HG03103 (cell line): ENCODE measurements at regions not wholly inside any gene's neighbourhood (a gene's known extent, or its start where the extent isn't known, plus 50 kb on each side); places are given as distances from the start of the nearest gene placed in this dataset.

Source experiments
- ATAC-seq: cut with Tn5 transposase; IDR thresholded peaks from one replicate; pipeline ENCODE4 v1.9.1; 2021; ENCODE audit warnings: low read depth; ENCODE audit not compliant: unreplicated experiment

- ATAC-seq = no peak
Observed at GRCh38 chr2:144248350-144249034, 271.4 kb downstream of the ZEB2 start.

DNA sequence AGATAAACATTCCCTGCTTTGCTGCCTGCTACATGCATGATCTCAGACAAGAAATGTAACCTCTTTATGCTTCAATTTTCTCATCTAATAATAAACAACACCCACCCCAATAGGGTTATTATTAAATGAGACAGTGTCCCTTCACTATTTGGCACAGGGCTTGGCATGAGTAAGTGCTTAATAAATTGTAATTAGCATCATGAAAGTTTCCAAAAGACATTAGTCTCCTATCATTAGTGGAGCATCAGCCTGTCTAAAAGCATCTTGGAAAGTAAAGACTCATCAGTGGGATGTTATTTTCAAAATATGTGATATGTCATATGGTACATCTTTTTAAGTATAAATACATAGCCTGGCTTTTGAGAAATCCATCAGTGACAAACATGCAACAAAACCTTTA lies 275.0 kb downstream of the ZEB2 start:
- ATAC-seq = no peak

- ATAC-seq = no peak
Observed at GRCh38 chr2:144242311-144242710, 277.6 kb downstream of the ZEB2 start.

- ATAC-seq = no peak
Observed at GRCh38 chr2:144241801-144242200, 278.1 kb downstream of the ZEB2 start.

DNA sequence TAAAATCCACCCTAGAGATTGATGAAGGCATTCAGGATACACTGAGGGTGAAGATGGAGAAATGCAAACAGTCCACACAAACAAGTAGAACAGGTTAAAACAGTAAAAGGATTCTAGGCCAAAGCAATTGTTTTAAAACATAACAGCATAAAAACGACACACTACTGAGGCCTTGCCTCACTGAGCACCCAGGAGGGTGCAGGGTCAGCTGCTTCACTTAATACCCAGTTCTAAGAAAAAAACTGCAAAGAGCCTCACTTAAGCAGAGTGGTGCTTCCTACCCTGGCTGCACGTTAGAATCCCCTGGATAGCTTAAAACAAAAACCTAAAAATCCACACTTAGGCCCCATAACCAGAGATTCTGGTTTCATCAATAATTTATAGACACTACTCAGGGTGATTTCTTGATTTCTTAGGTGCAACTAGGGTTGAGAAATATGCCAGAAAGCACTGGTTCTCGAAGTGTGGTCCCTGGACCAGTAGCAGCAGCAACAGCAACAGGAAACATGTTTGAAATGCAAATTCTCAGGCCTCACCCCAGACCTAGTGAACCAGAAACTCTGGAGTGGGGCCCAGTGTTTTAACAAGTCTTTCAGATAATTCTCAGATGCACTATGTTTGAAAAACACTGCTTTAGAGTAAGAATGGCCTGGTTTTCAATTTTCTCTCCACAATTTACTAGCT lies 279.1 kb downstream of the ZEB2 start:
- peak; percentile 74 for ATAC-seq

DNA sequence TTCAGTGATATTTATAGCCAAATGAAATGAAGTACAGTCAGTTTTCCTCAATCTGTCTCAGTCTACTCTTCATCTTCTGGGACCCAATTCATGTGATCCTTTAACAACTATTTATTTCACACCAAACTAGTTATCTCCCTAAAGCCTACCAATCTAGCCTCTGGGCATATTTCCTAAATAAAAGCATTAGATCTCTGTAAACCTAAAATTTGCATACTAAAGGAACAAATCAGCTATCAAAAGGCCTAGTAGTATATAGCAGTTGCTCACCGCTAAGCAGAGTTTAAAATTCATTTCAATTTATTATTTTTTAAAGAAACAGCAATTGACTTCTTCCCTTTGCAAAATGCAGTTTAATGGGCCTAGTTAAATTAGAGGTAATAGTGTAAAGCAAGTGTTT lies 280.2 kb downstream of the ZEB2 start:
- ATAC-seq = no peak

GRCh38 chr2:144239306-144239705 lies 280.6 kb downstream of the ZEB2 start:
- no peak for ATAC-seq

- ATAC-seq = no peak
Observed at GRCh38 chr2:144237830-144238627, 281.9 kb downstream of the ZEB2 start.

- no peak for ATAC-seq
Observed at GRCh38 chr2:144237108-144237507, 282.8 kb downstream of the ZEB2 start.

- ATAC-seq = no peak
Observed at GRCh38 chr2:144235050-144235449, 284.9 kb downstream of the ZEB2 start.

GRCh38 chr2:144234542-144234871 lies 285.4 kb downstream of the ZEB2 start:
- no peak for ATAC-seq

DNA sequence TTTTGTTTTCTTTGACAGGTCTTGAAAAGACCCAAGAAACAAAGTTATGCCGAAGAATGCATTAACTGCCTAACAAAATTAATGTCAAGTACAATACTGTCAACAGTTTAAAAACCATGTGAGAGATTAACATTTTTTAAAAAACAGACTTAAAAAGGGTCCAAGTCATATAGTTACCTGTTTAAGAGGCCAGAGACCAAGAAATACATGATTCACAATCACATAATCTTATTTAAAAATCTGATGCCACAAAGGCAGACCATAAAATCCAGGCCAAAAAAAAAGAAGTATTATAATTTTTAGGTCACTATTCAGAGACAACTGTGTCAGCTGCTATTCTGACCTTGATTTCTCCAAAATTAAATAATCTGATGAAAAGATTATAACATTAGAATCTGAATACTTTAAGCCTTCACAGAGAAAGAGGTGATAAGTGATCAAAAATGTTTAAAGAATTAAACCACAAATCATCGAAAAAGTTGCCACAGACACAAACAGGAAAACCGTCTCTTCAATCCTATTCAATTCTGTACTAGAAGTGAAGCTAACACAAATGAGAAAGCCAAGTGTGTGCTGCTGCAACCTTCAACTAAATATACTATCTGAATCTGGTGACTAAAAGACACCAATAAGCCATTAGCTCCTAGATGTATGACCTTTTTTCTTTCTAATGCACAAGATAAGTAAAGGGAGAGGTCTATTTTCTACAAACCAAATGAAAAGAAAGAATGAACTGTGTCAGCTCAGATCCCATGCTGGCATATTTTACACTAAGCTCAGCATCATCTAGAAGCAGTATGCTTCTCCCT lies 286.0 kb downstream of the ZEB2 start:
- no peak for ATAC-seq

- ATAC-seq = no peak
Observed at GRCh38 chr2:144233317-144233716, 286.6 kb downstream of the ZEB2 start.

GRCh38 chr2:144230448-144231085 lies 289.4 kb downstream of the ZEB2 start:
- no peak for ATAC-seq

DNA sequence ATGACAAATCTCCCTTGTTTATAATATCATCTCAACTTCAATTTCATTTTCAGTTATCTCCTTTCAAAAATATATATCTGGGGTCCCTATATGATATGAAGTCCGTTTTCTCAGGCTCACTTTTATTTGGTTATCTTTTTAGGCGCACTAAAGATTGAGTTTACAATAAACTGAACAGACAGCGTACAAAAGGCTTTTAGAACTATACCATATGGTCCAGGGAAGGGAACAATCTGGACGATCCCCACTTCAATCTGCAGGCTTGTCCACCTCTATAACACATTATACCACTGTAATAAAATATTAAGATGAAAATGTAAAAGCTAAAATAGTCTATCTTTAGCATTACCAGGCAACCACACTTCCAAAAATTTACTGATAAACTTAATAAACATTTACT lies 289.9 kb downstream of the ZEB2 start:
- ATAC-seq = no peak

- ATAC-seq = no peak
Observed at GRCh38 chr2:144229296-144229695, 290.6 kb downstream of the ZEB2 start.

DNA sequence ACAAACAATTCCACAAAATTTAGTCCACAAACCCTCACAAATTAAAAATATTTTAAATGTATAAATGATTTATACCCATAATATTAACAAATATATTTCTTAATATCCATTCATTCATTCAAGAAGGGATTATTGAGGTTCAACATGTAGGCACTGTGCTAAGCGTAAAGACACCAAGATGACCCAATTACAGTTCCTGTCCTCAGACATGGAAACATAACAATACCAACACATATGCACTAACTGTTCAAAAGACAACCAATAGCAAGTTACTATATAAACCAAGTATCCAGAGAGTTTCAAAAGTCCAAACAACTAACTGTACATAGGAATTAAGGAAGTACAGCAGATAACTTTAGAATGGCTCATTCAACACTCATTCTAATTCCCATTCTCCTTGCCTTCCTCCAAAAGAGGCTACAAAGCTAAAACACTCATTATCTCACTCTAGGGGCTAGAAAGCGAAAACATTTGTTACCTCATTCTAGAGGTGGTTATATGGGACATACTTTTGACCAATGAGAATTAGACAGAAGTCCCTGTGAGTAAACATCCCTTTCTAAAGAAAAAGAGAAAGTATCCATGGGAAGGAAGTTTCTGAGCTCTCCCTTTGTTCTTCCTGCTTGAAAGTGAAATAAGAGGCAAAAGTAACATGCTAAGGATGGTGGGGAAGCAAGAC lies 292.4 kb downstream of the ZEB2 start:
- no peak for ATAC-seq

DNA sequence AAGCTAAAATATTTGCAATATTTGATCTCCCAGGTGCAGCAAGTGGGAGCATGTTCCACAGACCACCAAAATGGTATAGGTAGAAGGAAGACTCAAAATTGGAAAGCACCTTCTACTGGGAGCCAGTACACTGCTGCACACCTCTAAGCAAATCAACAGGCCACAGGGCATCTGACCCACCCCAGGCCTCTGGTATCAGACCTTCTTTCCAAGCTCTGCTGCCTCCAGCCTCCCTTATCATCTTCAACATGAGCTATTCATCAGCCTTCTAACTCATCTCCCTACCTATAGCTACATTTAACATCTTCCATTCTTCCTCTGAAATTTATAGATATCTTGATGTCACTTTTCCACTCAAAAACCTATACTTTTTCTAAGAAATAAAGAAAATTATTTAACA lies 294.8 kb downstream of the ZEB2 start:
- no peak for ATAC-seq

GRCh38 chr2:144224472-144224871 lies 295.4 kb downstream of the ZEB2 start:
- ATAC-seq = no peak

GRCh38 chr2:144219979-144220378 lies 299.9 kb downstream of the ZEB2 start:
- ATAC-seq = no peak
